Effector memory CD8-positive, alpha-beta T cell (primary cell): ENCODE measurements at regions not wholly inside any gene's neighbourhood (a gene's known extent, or its start where the extent isn't known, plus 50 kb on each side); places are given as distances from the start of the nearest gene placed in this dataset.
"Not testable (repeated sequence)": the region's sequence is repeated elsewhere in the genome, so short reads cannot be mapped to it uniquely, and the experiment has no call there.

Source experiments
- ATAC-seq: fragments of 150-1000 bp; cut with Tn5 transposase; replicated peaks from 2 replicates; pipeline ENCODE4 v1.10.0; 2021; ENCODE audit warnings: mild to moderate bottlenecking, moderate library complexity
- DNase-seq, 3 experiments: peaks; one replicate each; pipeline ENCODE4 v3.0.0; 2021
- H3K27ac Mint-ChIP-seq, 2 donors: one replicate each; pipeline ENCODE4 v1.8.0; 2022; ENCODE audit warnings: mild to moderate bottlenecking in 2 of 2, mixed read lengths in 2 of 2, moderate library complexity in 2 of 2
- H3K27me3 Mint-ChIP-seq, 2 donors: one replicate each; pipeline ENCODE4 v1.8.0; 2022; ENCODE audit warnings: mixed read lengths in 2 of 2
- H3K36me3 Mint-ChIP-seq: one replicate; pipeline ENCODE4 v1.8.0; 2022; ENCODE audit warnings: mild to moderate bottlenecking, moderate library complexity, mixed read lengths; ENCODE audit not compliant: insufficient read depth
- H3K4me1 Mint-ChIP-seq, 2 donors: one replicate each; pipeline ENCODE4 v1.8.0; 2022; ENCODE audit warnings: low read depth in 2 of 2, mixed read lengths in 2 of 2
- H3K4me3 Mint-ChIP-seq, 2 donors: one replicate each; pipeline ENCODE4 v1.8.0; 2022; ENCODE audit warnings: mild to moderate bottlenecking in 2 of 2, mixed read lengths in 2 of 2, moderate library complexity in 2 of 2
- H3K9me3 Mint-ChIP-seq, 2 donors: one replicate each; pipeline ENCODE4 v1.8.0; 2022; ENCODE audit warnings: mixed read lengths in 2 of 2

DNA sequence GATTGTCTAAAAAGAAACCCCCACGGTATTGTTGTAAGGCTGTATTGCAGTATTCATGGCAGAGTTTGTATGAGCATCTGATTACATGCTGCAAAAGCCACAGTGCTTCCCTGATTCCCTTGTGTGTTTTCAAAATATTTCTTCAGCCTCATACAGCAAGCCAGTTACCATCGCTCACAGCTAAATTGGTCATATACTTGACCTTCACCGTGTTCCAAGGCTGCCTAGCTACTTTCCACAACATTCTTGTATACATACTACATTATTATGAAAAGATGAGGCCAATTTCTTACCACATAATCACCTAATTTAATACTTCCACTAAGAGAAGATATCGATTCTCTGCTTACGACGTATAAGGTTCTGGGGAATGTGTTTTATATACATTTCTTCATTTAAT, 576.3 kb upstream of the CNTNAP5 start:
- no peak for ATAC-seq
- DNase-seq, result no peak
- H3K36me3 Mint-ChIP-seq, result no peaks in the 10 kb centered on the region
- H3K4me3 Mint-ChIP-seq, result no peak overlapping the region
- no peaks in the 10 kb centered on the region for H3K4me1 Mint-ChIP-seq
- no peaks in the 10 kb centered on the region for H3K27me3 Mint-ChIP-seq
- H3K9me3 Mint-ChIP-seq, result peaks cover 12 to 18% of the 10 kb centered on the region in 2 donors
- H3K27ac Mint-ChIP-seq, result no peak overlapping the region

DNA sequence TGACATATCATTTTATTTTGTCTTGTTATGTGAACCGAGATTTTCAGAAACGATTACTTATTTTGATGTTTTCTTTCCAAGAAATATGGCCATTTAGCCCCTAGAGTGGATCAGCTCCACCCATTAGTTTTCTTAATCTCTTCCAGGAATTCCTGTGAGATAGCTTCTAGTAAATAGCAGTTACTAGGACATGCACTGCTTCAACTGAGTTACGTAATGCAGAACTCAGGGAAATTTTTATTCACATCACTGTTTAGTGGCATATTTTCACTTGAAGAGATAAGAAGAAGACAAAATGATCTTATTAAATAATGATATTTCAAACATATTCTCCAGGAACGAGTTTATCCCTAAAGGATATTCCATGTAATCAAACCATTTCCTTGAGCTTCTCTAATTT, 573.5 kb upstream of the CNTNAP5 start:
- Mint-ChIP-seq H3K4me1 (no peaks in the 10 kb centered on the region), H3K27me3 (no peaks in the 10 kb centered on the region), H3K36me3 (no peaks in the 10 kb centered on the region), H3K4me3 (no peak overlapping the region), H3K9me3 (peaks cover 14 to 18% of the 10 kb centered on the region in 2 donors), H3K27ac (no peak overlapping the region)
- DNase-seq, result no peak
- ATAC-seq, result no peak

- H3K27me3 Mint-ChIP-seq, result no peaks in the 10 kb centered on the region
- DNase-seq (no peak), ATAC-seq (no peak)
- H3K4me1 Mint-ChIP-seq, result no peaks in the 10 kb centered on the region
- H3K36me3 Mint-ChIP-seq, result no peaks in the 10 kb centered on the region
- H3K9me3 Mint-ChIP-seq, result peaks cover 10 to 18% of the 10 kb centered on the region in 2 donors
- no peak overlapping the region for H3K27ac Mint-ChIP-seq
- H3K4me3 Mint-ChIP-seq, result no peak overlapping the region
Measured at GRCh38 chr2:123453046-123453700, 571.9 kb upstream of the CNTNAP5 start.

GRCh38 chr2:123453772-123454171, 571.3 kb upstream of the CNTNAP5 start:
- Mint-ChIP-seq H3K36me3 (no peaks in the 10 kb centered on the region), H3K4me3 (no peak overlapping the region), H3K4me1 (no peaks in the 10 kb centered on the region), H3K27ac (no peak overlapping the region), H3K9me3 (peaks cover 10 to 18% of the 10 kb centered on the region in 2 donors), H3K27me3 (no peaks in the 10 kb centered on the region)
- no peak for ATAC-seq
- DNase-seq, result no peak

DNA sequence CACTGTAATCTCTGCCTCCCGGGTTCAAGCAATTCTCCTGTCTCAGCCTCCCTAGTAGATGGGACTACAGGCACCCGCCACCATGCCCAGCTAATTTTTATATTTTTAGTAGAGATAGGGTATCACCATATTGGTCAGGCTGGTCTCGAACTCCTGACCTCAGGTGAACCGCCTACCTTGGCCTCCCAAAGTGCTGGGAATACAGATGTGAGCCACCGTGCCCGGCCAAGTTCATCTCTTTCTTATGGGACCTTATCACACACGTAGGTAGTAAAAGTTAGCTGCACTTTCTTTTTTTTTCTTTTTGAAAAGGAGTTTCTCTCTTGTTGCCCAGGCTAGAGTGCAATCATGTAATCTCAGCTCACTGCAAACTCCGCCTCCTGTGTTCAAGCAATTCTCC, 569.9 kb upstream of the CNTNAP5 start:
- H3K4me1 Mint-ChIP-seq, H3K27ac Mint-ChIP-seq, H3K4me3 Mint-ChIP-seq, DNase-seq, H3K36me3 Mint-ChIP-seq, H3K27me3 Mint-ChIP-seq, ATAC-seq: not testable (repeated sequence)
- H3K9me3 Mint-ChIP-seq, result peaks cover 10 to 18% of the 10 kb centered on the region in 2 donors

DNA sequence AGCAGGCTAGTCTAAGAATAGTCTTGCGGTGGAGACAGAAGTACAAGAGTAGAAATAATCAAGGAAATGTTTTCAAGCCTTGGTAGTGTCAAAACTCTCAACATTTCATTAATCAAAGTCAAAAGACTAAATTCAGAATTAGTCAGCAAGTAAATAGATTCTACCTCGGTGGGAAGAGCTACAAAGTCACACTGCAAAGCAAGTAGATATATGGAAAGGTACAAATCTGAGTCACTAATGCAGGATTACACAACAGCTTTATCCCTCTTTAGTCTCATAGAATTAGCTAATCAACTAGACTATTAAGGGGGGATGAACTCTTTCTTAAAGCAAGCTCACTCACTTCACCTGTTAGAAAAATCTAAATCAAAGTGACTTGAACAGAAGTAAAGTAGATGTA, 568.7 kb upstream of the CNTNAP5 start:
- Mint-ChIP-seq H3K36me3 (no peaks in the 10 kb centered on the region), H3K27ac (no peak overlapping the region), H3K4me3 (no peak overlapping the region), H3K27me3 (no peaks in the 10 kb centered on the region), H3K4me1 (no peaks in the 10 kb centered on the region), H3K9me3 (peaks cover 10 to 22% of the 10 kb centered on the region in 2 donors)
- DNase-seq, result no peak
- ATAC-seq, result no peak

- no peaks in the 10 kb centered on the region for H3K4me1 Mint-ChIP-seq
- no peaks in the 10 kb centered on the region for H3K36me3 Mint-ChIP-seq
- H3K27me3 Mint-ChIP-seq, result no peaks in the 10 kb centered on the region
- H3K27ac Mint-ChIP-seq, result no peak overlapping the region
- ATAC-seq (no peak), DNase-seq (no peak)
- H3K4me3 Mint-ChIP-seq, result no peak overlapping the region
- peaks cover 0 to 8% of the 10 kb centered on the region in 2 donors for H3K9me3 Mint-ChIP-seq
Measured at GRCh38 chr2:123463886-123464285, 561.2 kb upstream of the CNTNAP5 start.

DNA sequence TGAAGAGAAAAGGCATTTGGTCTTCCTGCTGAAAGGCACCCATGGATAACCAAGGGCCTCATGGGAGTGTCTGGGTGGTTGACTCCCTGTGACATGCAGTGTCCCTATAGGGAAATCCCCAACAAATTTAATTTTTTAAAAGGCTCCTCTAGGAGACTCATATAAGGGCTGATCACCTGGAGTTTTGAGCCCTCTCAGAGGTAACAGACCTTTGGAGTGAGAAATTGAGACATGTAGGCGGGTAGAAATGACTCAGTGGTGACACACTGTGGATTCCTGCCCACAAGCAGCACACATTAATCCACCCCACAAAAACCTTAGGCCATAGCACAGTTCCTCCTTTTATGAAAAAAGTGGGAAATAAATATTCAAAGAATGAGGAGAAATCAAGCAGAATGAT, 557.0 kb upstream of the CNTNAP5 start:
- no peak for DNase-seq
- Mint-ChIP-seq H3K27ac (no peak overlapping the region), H3K4me3 (no peak overlapping the region), H3K27me3 (no peaks in the 10 kb centered on the region), H3K36me3 (no peaks in the 10 kb centered on the region), H3K9me3 (peaks cover 0 to under 1% of the 10 kb centered on the region in 2 donors), H3K4me1 (no peaks in the 10 kb centered on the region)
- ATAC-seq, result no peak

GRCh38 chr2:123481406-123481805, 543.7 kb upstream of the CNTNAP5 start:
- H3K9me3 Mint-ChIP-seq, result peaks cover 11% of the 10 kb centered on the region in 2 donors
- no peak overlapping the region for H3K4me3 Mint-ChIP-seq
- H3K36me3 Mint-ChIP-seq, result no peaks in the 10 kb centered on the region
- no peak overlapping the region for H3K27ac Mint-ChIP-seq
- ATAC-seq (no peak), DNase-seq (no peak)
- no peaks in the 10 kb centered on the region for H3K4me1 Mint-ChIP-seq
- no peaks in the 10 kb centered on the region for H3K27me3 Mint-ChIP-seq

DNA sequence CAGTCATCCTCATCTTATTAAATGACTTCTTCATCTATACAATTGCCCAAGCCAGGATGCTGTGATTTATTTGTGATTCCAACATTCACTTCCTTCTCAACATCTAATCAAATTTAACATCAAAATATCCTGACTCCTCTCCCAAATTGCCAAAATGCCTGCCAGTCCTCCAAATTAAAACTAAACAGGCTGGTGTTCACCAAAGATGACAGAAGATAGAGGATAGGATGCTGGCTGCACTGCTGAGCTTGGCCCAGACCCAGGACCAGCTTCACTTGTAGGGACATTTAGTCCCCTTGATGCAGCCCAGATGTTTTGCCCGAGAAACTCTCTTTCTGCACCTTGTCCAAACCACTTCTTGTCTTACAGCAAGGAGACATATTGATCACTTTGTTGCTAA, 540.0 kb upstream of the CNTNAP5 start:
- Mint-ChIP-seq H3K27ac (no peak overlapping the region), H3K4me1 (no peaks in the 10 kb centered on the region), H3K36me3 (no peaks in the 10 kb centered on the region), H3K9me3 (peaks cover 0 to 7% of the 10 kb centered on the region in 2 donors), H3K4me3 (no peak overlapping the region), H3K27me3 (no peaks in the 10 kb centered on the region)
- DNase-seq, result no peak
- no peak for ATAC-seq

- no peak overlapping the region for H3K4me3 Mint-ChIP-seq
- no peak for DNase-seq
- no peaks in the 10 kb centered on the region for H3K4me1 Mint-ChIP-seq
- no peak for ATAC-seq
- no peaks in the 10 kb centered on the region for H3K36me3 Mint-ChIP-seq
- H3K9me3 Mint-ChIP-seq, result peaks cover 0 to 9% of the 10 kb centered on the region in 2 donors
- H3K27ac Mint-ChIP-seq, result no peak overlapping the region
- H3K27me3 Mint-ChIP-seq, result no peaks in the 10 kb centered on the region
Measured at GRCh38 chr2:123493687-123494086, 531.4 kb upstream of the CNTNAP5 start.

DNA sequence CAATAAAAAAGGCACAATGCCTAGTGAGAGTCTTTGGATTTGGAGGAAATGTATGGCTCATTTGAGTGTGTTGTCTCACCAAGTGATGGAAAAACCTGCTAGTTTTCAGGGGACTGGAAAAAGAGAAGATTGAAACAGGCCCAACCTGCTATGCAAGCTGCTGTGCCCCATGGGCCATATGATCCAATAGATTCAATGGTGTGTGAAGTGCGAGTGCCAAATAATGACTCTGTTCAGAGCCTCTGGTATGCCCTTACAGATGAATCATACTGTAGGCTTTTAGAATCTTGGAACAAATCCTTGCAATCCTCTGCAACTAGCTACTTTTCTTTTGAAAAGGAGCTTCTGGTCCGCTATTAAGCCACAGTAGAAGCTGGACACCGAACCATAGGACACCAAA, 529.8 kb upstream of the CNTNAP5 start:
- Mint-ChIP-seq H3K4me1 (no peaks in the 10 kb centered on the region), H3K9me3 (peaks cover 2 to 9% of the 10 kb centered on the region in 2 donors), H3K36me3 (no peaks in the 10 kb centered on the region), H3K27me3 (no peaks in the 10 kb centered on the region), H3K27ac (no peak overlapping the region), H3K4me3 (no peak overlapping the region)
- ATAC-seq (no peak), DNase-seq (no peak)

- H3K9me3 Mint-ChIP-seq, result peaks cover 6 to 9% of the 10 kb centered on the region in 2 donors
- no peak for ATAC-seq
- no peak for DNase-seq
- H3K4me1 Mint-ChIP-seq, result no peaks in the 10 kb centered on the region
- H3K36me3 Mint-ChIP-seq, result no peaks in the 10 kb centered on the region
- H3K27ac Mint-ChIP-seq, result no peak overlapping the region
- no peak overlapping the region for H3K4me3 Mint-ChIP-seq
- H3K27me3 Mint-ChIP-seq, result no peaks in the 10 kb centered on the region
Measured at GRCh38 chr2:123500346-123500745, 524.7 kb upstream of the CNTNAP5 start.

- Mint-ChIP-seq H3K4me1 (no peaks in the 10 kb centered on the region), H3K27me3 (no peaks in the 10 kb centered on the region), H3K9me3 (peaks cover 6 to 9% of the 10 kb centered on the region in 2 donors), H3K27ac (no peak overlapping the region), H3K36me3 (no peaks in the 10 kb centered on the region), H3K4me3 (no peak overlapping the region)
- DNase-seq, result no peak
- ATAC-seq, result no peak
Measured at GRCh38 chr2:123500988-123501387, 524.1 kb upstream of the CNTNAP5 start.

DNA sequence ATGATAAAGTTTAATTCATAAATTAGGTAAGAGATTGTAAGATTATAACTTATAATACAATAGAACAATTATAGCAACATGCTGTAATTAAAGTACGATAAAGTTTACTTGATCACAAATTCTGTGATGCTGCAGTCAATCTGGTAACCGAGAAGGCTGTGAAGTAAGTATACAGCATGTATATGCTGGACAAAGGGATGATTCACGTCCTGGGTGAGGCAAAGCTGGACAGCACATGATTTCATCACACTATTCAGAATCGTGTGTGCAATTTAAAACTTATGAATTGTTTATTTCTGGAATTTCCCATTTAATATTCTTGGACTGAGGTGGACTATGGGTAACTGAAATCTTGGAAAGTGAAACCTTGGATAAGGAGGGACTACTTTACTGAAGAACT, 522.2 kb upstream of the CNTNAP5 start:
- DNase-seq, result no peak
- H3K27me3 Mint-ChIP-seq, result no peaks in the 10 kb centered on the region
- no peaks in the 10 kb centered on the region for H3K4me1 Mint-ChIP-seq
- peaks cover 6 to 7% of the 10 kb centered on the region in 2 donors for H3K9me3 Mint-ChIP-seq
- no peak overlapping the region for H3K27ac Mint-ChIP-seq
- H3K36me3 Mint-ChIP-seq, result no peaks in the 10 kb centered on the region
- no peak overlapping the region for H3K4me3 Mint-ChIP-seq
- no peak for ATAC-seq
